HCT116 (cell line): ENCODE measurements at regions not wholly inside any gene's neighbourhood (a gene's known extent, or its start where the extent isn't known, plus 50 kb on each side); places are given as distances from the start of the nearest gene placed in this dataset.

Source experiments
- ATAC-seq: fragments of 200-7000 bp; cut with Tn5 transposase; 2 replicates; pipeline ENCODE4 v1.9.1; 2020; ENCODE audit warnings: mild to moderate bottlenecking, moderate library complexity
- BruUV-seq: library from RNA; stranded (reverse); fragments of 400-500 nt; replicated peaks from 2 replicates; lab custom pipeline; 2021; lab: Mats Ljungman, UMichigan
- CTCF ChIA-PET: fragments of 300-600 bp; sonication (Branson Sonifier 250); formaldehyde crosslinking; loops from one replicate; lab custom pipeline; 2021; ENCODE audit warnings: antibody characterized with exemption; lab: Charles Lee
- POLR2A ChIA-PET: fragments of 300-600, 350-600 bp; sonication (Branson Sonifier 250); formaldehyde crosslinking; loops from one replicate; lab custom pipeline; 2021; ENCODE audit warnings: antibody characterized with exemption; lab: Charles Lee
- RAD21 ChIA-PET, 2 experiments: fragments of 300-600 bp; sonication (Branson Sonifier 250); formaldehyde crosslinking; loops; one replicate each; lab custom pipeline; 2023; ENCODE audit warnings: low total read pairs in 2 of 2; ENCODE audit not compliant: uncharacterized antibody in 2 of 2, unreplicated experiment in 2 of 2, low non-redundant PET in 1 of 2; lab: Charles Lee
- DNase-seq: peaks from one replicate; pipeline ENCODE4 v3.0.0-alpha.2; 2010; ENCODE audit warnings: low read depth, low spot score
- H2AFZ ChIP-seq: fragments of 200-600 bp; shearing (Covaris generic), sonication (generic); 2 replicates; pipeline ENCODE4 v1.6.1; 2017; ENCODE audit warnings: low read depth, mixed run types, mixed read lengths, antibody characterized with exemption, low read length; ENCODE audit not compliant: poor library complexity, severe bottlenecking
- H3K27ac ChIP-seq: 2 replicates; pipeline ENCODE4 v1.5.1; 2012; ENCODE audit warnings: low read depth, low read length
- H3K27me3 ChIP-seq: fragments of 200-600 bp; sonication (generic); 2 replicates; pipeline ENCODE4 v1.6.1; 2016; ENCODE audit warnings: mixed run types, low read length, mixed read lengths; ENCODE audit not compliant: insufficient read depth
- H3K36me3 ChIP-seq, 2 experiments: fragments of 200-500 bp in 1 of 2; fragments of 200-600 bp in 1 of 2; sonication (Bioruptor generic) in 1 of 2; sonication (generic) in 1 of 2; 2 replicates each; pipeline versions ENCODE4 v1.5.1 to v1.6.1; 2014 to 2016; ENCODE audit warnings: low read length in 2 of 2, inconsistent platforms in 1 of 2, mixed read lengths in 1 of 2, mixed run types in 1 of 2; ENCODE audit not compliant: insufficient read depth in 2 of 2, control insufficient read depth in 1 of 2
- H3K4me1 ChIP-seq, 2 experiments: fragments of 200-600 bp in 1 of 2; sonication (generic) in 1 of 2; 2 replicates each; pipeline versions ENCODE4 v1.5.1 to v1.6.1; 2012 to 2017; ENCODE audit warnings: low read length in 2 of 2, inconsistent platforms in 1 of 2, mild to moderate bottlenecking in 1 of 2, mixed read lengths in 1 of 2, mixed run types in 1 of 2, moderate library complexity in 1 of 2; ENCODE audit not compliant: insufficient read depth in 2 of 2, control insufficient read depth in 1 of 2
- H3K4me2 ChIP-seq: fragments of 200-600 bp; sonication (generic); 2 replicates; pipeline ENCODE4 v1.6.1; 2017; ENCODE audit warnings: mixed run types, low read length, mixed read lengths
- H3K4me3 ChIP-seq, 2 experiments: fragments of 200-600 bp in 1 of 2; sonication (generic) in 1 of 2; replicated peaks in 1 of 2; 2 replicates each; pipeline ENCODE4 v1.5.1; 2011 to 2016; ENCODE audit warnings: low read length in 2 of 2, control low read depth in 1 of 2, low read depth in 1 of 2, mild to moderate bottlenecking in 1 of 2, mixed read lengths in 1 of 2, mixed run types in 1 of 2
- H3K79me2 ChIP-seq: fragments of 200-600 bp; sonication (generic); 2 replicates; pipeline ENCODE4 v1.6.1; 2017; ENCODE audit warnings: mild to moderate bottlenecking, mixed run types, low read length, moderate library complexity, mixed read lengths; ENCODE audit not compliant: insufficient read depth
- H3K9ac ChIP-seq: fragments of 200-600 bp; sonication (generic); 2 replicates; pipeline ENCODE4 v1.6.1; 2016; ENCODE audit warnings: low read length, mixed read lengths
- H3K9me2 ChIP-seq: fragments of 200-600 bp; sonication (generic), shearing (Covaris generic); 2 replicates; pipeline ENCODE4 v1.6.1; 2017; ENCODE audit warnings: mixed run types, mild to moderate bottlenecking, moderate library complexity; ENCODE audit not compliant: insufficient read depth
- H3K9me3 ChIP-seq, 2 experiments: fragments of 200-500 bp in 1 of 2; fragments of 200-600 bp in 1 of 2; sonication (Bioruptor generic) in 1 of 2; sonication (generic) in 1 of 2; 2 replicates each; pipeline ENCODE4 v1.6.1; 2014 to 2017; ENCODE audit warnings: low read length in 2 of 2, mixed read lengths in 2 of 2, inconsistent platforms in 1 of 2, low read depth in 1 of 2, mild to moderate bottlenecking in 1 of 2, mixed run types in 1 of 2, moderate library complexity in 1 of 2; ENCODE audit not compliant: control insufficient read depth in 1 of 2, insufficient read depth in 1 of 2
- H4K20me1 ChIP-seq: fragments of 200-600 bp; sonication (generic), shearing (Covaris generic); 2 replicates; pipeline ENCODE4 v1.6.1; 2017; ENCODE audit warnings: mixed run types, mild to moderate bottlenecking, moderate library complexity; ENCODE audit not compliant: insufficient read depth
- CBX3 ChIP-seq: IDR thresholded peaks from 2 replicates; pipeline ENCODE4 v1.6.1; 2012; ENCODE audit warnings: low read depth
- CEBPB ChIP-seq: IDR thresholded peaks from 2 replicates; pipeline ENCODE4 v1.6.1; 2012; ENCODE audit warnings: low read depth
- CTCF ChIP-seq, 3 experiments: fragments of 200-600 bp in 1 of 3; sonication (generic) in 1 of 3; IDR thresholded peaks in 2 of 3; conservative IDR thresholded peaks in 1 of 3; 2 replicates each; pipeline ENCODE4 v1.5.1; 2012 to 2017; ENCODE audit warnings: low read depth in 2 of 3, low read length in 2 of 3, antibody characterized with exemption in 1 of 3, borderline replicate concordance in 1 of 3, control low read depth in 1 of 3, mild to moderate bottlenecking in 1 of 3, mixed read lengths in 1 of 3, mixed run types in 1 of 3, moderate library complexity in 1 of 3; ENCODE audit not compliant: insufficient read depth in 1 of 3
- ELF1 ChIP-seq: IDR thresholded peaks from 2 replicates; pipeline ENCODE4 v1.6.1; 2012; ENCODE audit warnings: low read depth, borderline replicate concordance
- EZH2 ChIP-seq: fragments of 200-600 bp; sonication (generic); IDR thresholded peaks from 2 replicates; pipeline ENCODE4 v1.6.1; 2017; ENCODE audit warnings: antibody characterized with exemption, mixed run types
- EZH2phosphoT487 ChIP-seq: fragments of 200-600 bp; IDR thresholded peaks from 2 replicates; pipeline ENCODE4 v1.6.1; 2018; ENCODE audit warnings: antibody characterized with exemption, borderline replicate concordance
- FOSL1 ChIP-seq: IDR thresholded peaks from 2 replicates; pipeline ENCODE4 v1.6.1; 2012; ENCODE audit warnings: low read depth
- POLR2A ChIP-seq: IDR thresholded peaks from 2 replicates; pipeline ENCODE4 v1.7.0; 2011; ENCODE audit warnings: borderline replicate concordance; ENCODE audit not compliant: insufficient read depth, insufficient read length; ENCODE audit errors: extremely low read depth
- POLR2AphosphoS5 ChIP-seq: IDR thresholded peaks from 2 replicates; pipeline ENCODE4 v1.6.1; 2011; ENCODE audit warnings: mild to moderate bottlenecking, low read depth, low read length, moderate library complexity
- REST ChIP-seq: IDR thresholded peaks from 2 replicates; pipeline ENCODE4 v1.6.1; 2012; ENCODE audit warnings: low read depth
- SIN3A ChIP-seq: IDR thresholded peaks from 2 replicates; pipeline ENCODE4 v1.6.1; 2012; ENCODE audit warnings: low read depth
- SP1 ChIP-seq: IDR thresholded peaks from 2 replicates; pipeline ENCODE4 v1.6.1; 2012; ENCODE audit warnings: low read depth
- SRF ChIP-seq: IDR thresholded peaks from 2 replicates; pipeline ENCODE4 v1.6.1; 2012; ENCODE audit warnings: low read depth
- ZBTB33 ChIP-seq: IDR thresholded peaks from 2 replicates; pipeline ENCODE4 v1.6.1; 2011; ENCODE audit warnings: mild to moderate bottlenecking, low read length, moderate library complexity; ENCODE audit not compliant: insufficient replicate concordance; ENCODE audit errors: extremely low read depth
- ZFX ChIP-seq: fragments of 450-650 bp; IDR thresholded peaks from 2 replicates; pipeline ENCODE4 v1.6.1; 2017
- intact Hi-C: fragments of 100-400 bp; cut with micrococcal nuclease; formaldehyde crosslinking; loops from 2 replicates; pipeline ENCODE4 v1.10.0; 2022

GRCh38 chr6:20025681-20026080 is 186.6 kb downstream of the MBOAT1 start:
- no peaks in the 10 kb centered on the region for H3K9me3 ChIP-seq
- H3K4me2 ChIP-seq, result no peak overlapping the region
- H3K27me3 ChIP-seq, result no peaks in the 10 kb centered on the region
- CTCF ChIA-PET, result no interaction called here
- no peak overlapping the region for H3K27ac ChIP-seq
- intact Hi-C loops, result no loop called here
- RAD21 ChIA-PET, result no interaction called here
- H3K9me2 ChIP-seq, result no peaks in the 10 kb centered on the region
- POLR2A ChIA-PET, result no interaction called here
- TF ChIP-seq FOSL1 (no peak), EZH2phosphoT487 (no peak), POLR2A (no peak), ZBTB33 (no peak), ELF1 (no peak), CEBPB (no peak), CTCF (IDR thresholded peaks at IDR 0.05 in 2 of 3, conservative IDR thresholded peaks at IDR 0.05 in 1 of 3; ENCODE audit: borderline replicate concordance in 1 of 3, insufficient read depth in 1 of 3, low read depth in 2 of 3, low read length in 2 of 3) (no peak), SRF (no peak), REST (no peak), SIN3A (no peak), POLR2AphosphoS5 (no peak), CBX3 (no peak), ZFX (no peak), EZH2 (no peak), SP1 (no peak)
- no peaks in the 10 kb centered on the region for H4K20me1 ChIP-seq
- peaks cover 0 to 4% of the 10 kb centered on the region in 2 experiments; a peak in 1 of 4 replicates for H3K4me1 ChIP-seq
- BruUV-seq, result no TSS peak
- DNase-seq (no peak), ATAC-seq (no peak)
- H3K4me3 ChIP-seq, result no peak overlapping the region
- H3K79me2 ChIP-seq, result no peaks in the 10 kb centered on the region
- H2AFZ ChIP-seq, result no peak overlapping the region
- H3K9ac ChIP-seq, result no peak overlapping the region
- H3K36me3 ChIP-seq, result no peaks in the 10 kb centered on the region
